HG03060 (cell line): ENCODE measurements at regions not wholly inside any gene's neighbourhood (a gene's known extent, or its start where the extent isn't known, plus 50 kb on each side); places are given as distances from the start of the nearest gene placed in this dataset.
"Not testable (repeated sequence)": the region's sequence is repeated elsewhere in the genome, so short reads cannot be mapped to it uniquely, and the experiment has no call there.

Experiments
- ATAC-seq: cut with Tn5 transposase; IDR thresholded peaks from one replicate; pipeline ENCODE4 v1.9.1; 2021; ENCODE audit warnings: low read depth, moderate number of reproducible peaks; ENCODE audit not compliant: unreplicated experiment

DNA sequence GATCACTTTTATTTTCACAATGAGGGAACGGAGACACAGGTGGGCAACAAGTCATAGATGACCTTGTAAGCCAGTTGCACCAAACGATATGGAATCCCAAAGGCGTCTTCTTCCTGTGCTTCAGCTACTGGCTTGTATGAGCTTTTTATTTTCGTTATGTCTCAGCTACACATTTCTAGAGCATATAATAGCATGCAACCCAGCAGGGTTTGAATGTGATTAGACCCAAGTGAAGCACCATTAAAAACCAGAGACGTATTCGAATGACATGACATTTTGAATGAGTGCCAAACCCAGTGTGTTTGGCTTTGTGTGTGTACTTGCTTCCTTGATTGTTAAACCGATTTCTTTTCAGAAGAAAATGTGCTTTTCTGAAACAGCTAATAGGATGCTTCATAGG, 963.2 kb upstream of the CELF2 start:
- no peak for ATAC-seq

DNA sequence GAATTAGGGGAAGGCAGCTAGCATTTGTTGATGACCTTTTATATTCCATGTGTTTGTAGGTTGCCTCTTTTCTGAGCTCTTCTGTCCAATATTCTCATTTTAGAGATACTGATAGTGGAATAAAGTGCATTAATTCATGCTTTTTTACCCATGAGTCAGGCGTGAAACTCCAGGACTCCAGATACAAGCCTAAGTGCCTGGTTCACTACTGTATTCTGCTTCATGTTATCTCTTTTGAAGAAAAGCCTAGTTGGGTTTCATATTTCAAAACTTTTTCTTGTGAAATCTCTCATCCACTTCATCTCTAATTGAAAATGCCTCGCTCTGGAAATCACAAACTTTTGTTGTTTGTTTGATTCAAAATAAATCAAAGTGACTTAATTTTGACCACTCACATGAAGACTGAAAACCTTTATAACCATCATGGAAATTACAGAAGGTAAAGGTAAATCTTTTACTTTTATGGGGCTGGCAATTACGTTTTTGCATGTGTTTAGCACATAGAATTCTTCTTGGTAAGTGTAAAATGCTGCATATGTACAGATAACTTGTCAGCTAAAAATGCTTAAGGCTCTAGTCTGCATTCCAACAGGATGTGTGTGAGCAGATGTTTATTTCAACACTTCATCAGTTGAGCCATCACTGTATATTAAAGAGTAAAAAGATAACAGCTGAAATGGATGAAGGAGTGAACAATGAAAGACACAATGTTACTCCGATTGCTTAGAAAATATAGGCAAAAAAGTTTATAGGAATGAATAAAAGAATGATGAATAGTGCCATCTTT, 961.8 kb upstream of the CELF2 start:
- no peak for ATAC-seq

DNA sequence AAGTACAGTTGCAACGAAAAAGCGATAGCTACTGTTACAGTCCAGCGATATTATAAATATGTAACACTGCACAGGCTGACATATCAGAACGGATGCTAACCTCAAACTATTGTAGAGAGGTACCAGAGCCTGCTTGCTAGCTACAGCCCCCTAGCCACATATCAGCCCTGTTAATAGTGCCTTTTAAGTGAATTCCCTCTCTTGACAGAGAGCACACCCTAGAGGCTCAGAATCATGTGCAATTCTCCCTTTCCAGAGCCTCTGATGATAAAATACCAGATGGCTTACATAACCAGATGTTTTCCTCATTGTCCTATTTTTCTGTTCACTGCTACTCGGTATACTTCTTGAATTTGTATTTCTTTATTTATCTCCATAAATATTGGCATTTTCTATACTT, 960.7 kb upstream of the CELF2 start:
- no peak for ATAC-seq

- no peak for ATAC-seq
Observed at GRCh38 chr10:10067644-10068043, 950.0 kb upstream of the CELF2 start.

- ATAC-seq, result not testable (repeated sequence)
Observed at GRCh38 chr10:10074847-10075246, 942.8 kb upstream of the CELF2 start.

DNA sequence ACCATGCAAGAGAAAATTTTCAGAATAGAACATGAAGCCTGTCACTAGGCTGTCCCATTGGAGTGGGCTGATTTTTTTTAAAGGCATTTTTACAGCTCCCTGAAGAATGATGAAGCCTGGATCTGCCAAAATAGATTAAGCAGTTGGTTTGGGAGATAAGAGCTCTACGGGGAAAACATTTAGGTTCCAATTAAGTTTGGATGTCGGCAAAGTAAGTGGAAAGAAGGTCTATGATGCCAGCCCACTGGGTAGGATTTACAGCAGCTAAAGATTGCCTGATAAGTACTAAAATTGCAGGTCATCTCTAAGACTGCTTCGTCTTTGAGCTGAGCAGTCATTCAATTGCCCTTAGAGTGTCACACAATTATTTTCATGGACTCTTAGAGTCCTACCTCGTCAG, 939.2 kb upstream of the CELF2 start:
- ATAC-seq, result no peak

GRCh38 chr10:10092581-10092980, 925.1 kb upstream of the CELF2 start:
- no peak for ATAC-seq

GRCh38 chr10:10093021-10093420, 924.7 kb upstream of the CELF2 start:
- no peak for ATAC-seq

DNA sequence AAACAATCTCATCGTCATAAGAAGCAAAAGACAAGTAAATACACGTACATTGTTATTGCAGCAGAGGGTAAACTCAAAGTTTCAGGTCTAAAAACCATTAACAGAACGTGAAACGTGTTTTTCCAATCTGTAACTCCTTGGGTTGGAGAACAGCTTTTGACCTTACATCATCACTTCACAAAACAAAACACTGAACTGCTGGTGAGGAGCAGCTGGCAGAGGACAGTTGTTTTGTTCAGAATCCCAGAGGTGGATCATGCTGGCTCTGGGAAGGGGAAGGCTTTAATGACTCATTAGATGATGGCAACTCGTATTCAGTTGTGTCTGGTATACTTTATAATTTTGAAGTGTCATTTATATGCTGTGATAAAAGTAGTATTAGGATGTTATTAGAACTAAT, 923.0 kb upstream of the CELF2 start:
- no peak for ATAC-seq

DNA sequence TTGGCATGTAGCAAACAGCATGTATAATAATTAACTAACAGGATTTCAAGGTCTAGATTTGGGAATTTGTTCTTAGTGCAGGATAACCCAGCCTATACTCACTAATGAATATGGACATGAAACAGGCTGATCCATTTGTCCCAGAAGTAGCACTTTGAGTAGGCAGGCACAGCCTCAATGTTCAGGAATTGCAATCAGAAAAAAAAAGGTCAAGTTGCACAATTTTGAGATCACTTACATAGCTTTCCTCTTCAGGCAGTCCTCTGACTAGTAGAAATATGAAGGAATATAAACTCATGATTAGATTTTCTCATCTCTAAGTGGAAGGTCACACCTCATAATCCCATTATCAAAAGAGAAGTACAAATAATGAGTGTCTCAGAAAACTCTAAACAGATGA, 921.4 kb upstream of the CELF2 start:
- no peak for ATAC-seq

DNA sequence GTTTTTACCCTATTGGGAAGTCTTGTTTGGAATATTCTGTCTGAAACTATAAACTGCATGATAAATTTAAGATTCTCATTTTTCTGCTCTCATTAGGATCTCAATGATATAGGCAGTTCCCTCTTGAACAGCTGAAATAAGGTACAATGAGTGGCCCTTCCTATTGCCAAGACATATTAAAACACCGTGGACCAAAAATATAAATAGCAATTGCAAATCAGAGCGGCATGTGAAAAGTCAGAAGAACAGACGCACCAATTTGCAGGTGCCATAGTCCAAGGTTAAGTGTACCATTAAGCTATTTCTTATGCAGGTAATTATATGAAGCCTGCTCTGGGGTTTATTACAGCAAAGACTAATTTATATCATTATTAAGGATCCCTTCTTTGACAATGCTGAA, 920.8 kb upstream of the CELF2 start:
- no peak for ATAC-seq

DNA sequence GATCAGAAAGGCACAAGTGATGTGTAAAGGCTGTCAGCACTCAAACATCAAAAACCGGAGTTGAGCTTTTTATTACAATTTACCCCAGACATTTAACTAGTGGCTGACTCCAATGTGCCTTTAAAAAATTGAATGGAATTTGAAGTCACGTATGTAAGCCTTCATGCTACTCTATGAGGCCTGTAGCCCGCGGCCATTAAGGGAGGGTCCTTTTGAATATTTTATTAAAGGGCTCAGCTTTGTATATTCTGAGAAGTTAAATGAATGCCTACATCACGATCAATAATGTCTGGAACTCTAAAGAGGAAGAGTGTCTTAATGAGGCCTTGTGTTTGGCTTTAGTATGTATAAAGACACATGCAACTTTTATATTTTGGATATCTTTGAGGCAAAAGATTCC, 916.6 kb upstream of the CELF2 start:
- no peak for ATAC-seq

- ATAC-seq, result no peak
Observed at GRCh38 chr10:10110844-10111490, 906.7 kb upstream of the CELF2 start.

GRCh38 chr10:10118131-10118530, 899.5 kb upstream of the CELF2 start:
- ATAC-seq, result no peak

DNA sequence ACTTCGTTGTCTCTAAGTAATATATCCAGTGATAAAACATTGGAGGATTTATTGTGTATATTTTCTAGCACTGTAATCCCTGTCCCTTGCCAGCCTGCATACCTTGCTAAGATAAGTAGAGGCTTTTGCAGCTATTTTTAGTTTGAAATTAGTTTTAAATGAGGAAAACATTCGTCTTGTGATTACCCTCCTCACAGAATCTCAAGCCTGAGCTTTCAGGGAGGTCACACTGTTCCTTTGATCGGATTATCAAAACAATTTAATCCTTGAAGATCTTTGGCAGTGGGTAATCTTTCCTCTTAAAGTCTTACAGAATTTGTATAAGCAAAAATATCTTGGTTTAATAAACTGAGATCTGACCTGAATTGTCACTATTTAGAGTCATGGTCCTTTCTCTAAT, 897.0 kb upstream of the CELF2 start:
- no peak for ATAC-seq

DNA sequence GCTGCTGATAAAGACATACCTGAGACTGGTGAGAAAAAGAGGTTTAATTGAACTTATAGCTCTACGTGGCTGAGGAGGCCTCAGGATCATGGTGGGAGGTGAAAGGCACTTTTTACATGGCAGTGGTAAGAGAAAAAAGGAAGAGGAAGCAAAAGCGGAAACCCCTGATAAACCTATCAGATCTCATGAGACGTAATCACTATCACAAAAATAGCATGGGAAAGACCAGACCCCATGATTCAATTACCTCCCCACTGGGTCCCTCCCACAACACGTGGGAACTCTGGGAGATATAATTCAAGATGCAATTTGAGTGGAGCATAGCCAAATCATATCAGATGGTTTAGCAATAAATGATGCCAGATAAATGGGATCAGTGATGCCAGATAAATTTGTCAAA, 892.0 kb upstream of the CELF2 start:
- no peak for ATAC-seq

- ATAC-seq, result no peak
Observed at GRCh38 chr10:10126218-10126617, 891.5 kb upstream of the CELF2 start.

GRCh38 chr10:10128387-10128786, 889.3 kb upstream of the CELF2 start:
- no peak for ATAC-seq

GRCh38 chr10:10130686-10131085, 887.0 kb upstream of the CELF2 start:
- no peak for ATAC-seq

DNA sequence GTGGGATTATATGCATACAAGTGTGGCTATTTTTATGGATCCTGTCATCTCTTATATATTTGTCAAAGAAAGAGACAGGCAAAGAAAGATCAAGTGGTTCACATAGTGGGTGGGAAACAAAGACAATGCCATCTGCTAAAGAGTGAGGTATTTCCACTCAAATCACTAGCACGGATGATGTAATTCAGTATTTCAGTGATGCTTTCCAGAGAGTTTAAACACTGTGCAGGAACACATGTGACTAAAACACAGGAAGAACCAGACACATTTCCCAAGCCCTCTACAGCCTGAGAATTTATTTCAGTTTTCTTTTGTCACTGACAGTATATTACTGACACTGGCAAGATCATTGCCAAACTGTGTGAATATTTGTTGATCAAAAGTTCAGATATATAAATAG, 885.7 kb upstream of the CELF2 start:
- no peak for ATAC-seq

GRCh38 chr10:10133281-10133680, 884.4 kb upstream of the CELF2 start:
- no peak for ATAC-seq

- no peak for ATAC-seq
Observed at GRCh38 chr10:10138685-10139084, 879.0 kb upstream of the CELF2 start.
